Heart left ventricle (tissue), 16 donors: ENCODE measurements at regions not wholly inside any gene's neighbourhood (a gene's known extent, or its start where the extent isn't known, plus 50 kb on each side); places are given as distances from the start of the nearest gene placed in this dataset.

ENCODE experiments used
- ATAC-seq, 4 donors: fragments of 200-7000 bp; cut with Tn5 transposase; one replicate each; pipeline ENCODE4 v1.9.1; 2020 to 2022; ENCODE audit warnings: moderate library complexity in 4 of 4, mild to moderate bottlenecking in 3 of 4, moderate number of reproducible peaks in 1 of 4
- DNase-seq, 5 donors: peaks; one replicate each; pipeline ENCODE4 v3.0.0-alpha.2; 2020
- H3K27ac ChIP-seq, 12 donors: fragments of 200-600 bp; sonication (generic) in 4 of 12; one replicate each; pipeline versions ENCODE4 v1.5.0 to v1.8.0; 2016 to 2022; ENCODE audit warnings: mild to moderate bottlenecking in 2 of 12
- H3K27me3 ChIP-seq, 9 donors: fragments of 200-600 bp; sonication (generic) in 2 of 9; one replicate each; pipeline versions ENCODE4 v1.5.1 to v1.8.0; 2016 to 2022; ENCODE audit warnings: mild to moderate bottlenecking in 3 of 9
- H3K36me3 ChIP-seq, 9 donors: fragments of 200-600 bp; sonication (generic) in 2 of 9; one replicate each; pipeline versions ENCODE4 v1.5.0 to v1.8.0; 2018 to 2022; ENCODE audit warnings: mild to moderate bottlenecking in 2 of 9
- H3K4me1 ChIP-seq, 12 donors: fragments of 200-600 bp; sonication (generic) in 4 of 12; one replicate each; pipeline versions ENCODE4 v1.5.0 to v1.8.0; 2016 to 2022; ENCODE audit warnings: mild to moderate bottlenecking in 3 of 12
- H3K4me3 ChIP-seq, 12 donors: fragments of 200-600 bp; sonication (generic) in 4 of 12; one replicate each; pipeline versions ENCODE4 v1.5.0 to v1.8.0; 2017 to 2022; ENCODE audit warnings: mild to moderate bottlenecking in 9 of 12, moderate library complexity in 4 of 12
- H3K9me3 ChIP-seq, 12 donors: fragments of 200-600 bp; sonication (generic) in 4 of 12; one replicate each; pipeline versions ENCODE4 v1.5.0 to v1.8.0; 2016 to 2022; ENCODE audit warnings: mild to moderate bottlenecking in 1 of 12
- POLR2A ChIP-seq, 2 donors: fragments of 450-650 bp; IDR thresholded peaks; one replicate each; pipeline ENCODE4 v1.6.1; 2017; ENCODE audit warnings: antibody characterized with exemption in 2 of 2, mild to moderate bottlenecking in 2 of 2, moderate library complexity in 2 of 2
- WGBS, 4 donors: extraction: QIAGEN DNeasy Blood & Tissue Kit in 2 of 4; methylation state at CpG; one replicate each; pipeline versions ENCODE4 v1.1.5 to v1.1.7; 2013 to 2018; 5-methylcytosine and 5-hydroxymethylcytosine counted together
- intact Hi-C, 10 donors: fragments of 100-400 bp; cut with DNase I; formaldehyde crosslinking; loops; one replicate each; pipeline versions ENCODE4 v1.11.1 to v1.14.2; 2022
- TF ChIP-seq, protein P1 (sequence below), 12 donors: fragments of 200-600 bp; sonication (generic) in 4 of 12; IDR thresholded peaks; one replicate each; pipeline versions ENCODE4 v1.5.0 to v1.8.0; 2018 to 2022; ENCODE audit warnings: antibody characterized with exemption in 12 of 12, mild to moderate bottlenecking in 5 of 12
- donor health status: ischemic (EF 13 %, LVEDD 7.1; RV severe dilation, severe dysfunction).
- donor health status: healthy with polysubstance abuse.
- donor health status: DM: no; HTN: yes; CAD: no.
- donor health status: DM: no; HTN: no; CAD: no.
- donor health status: ischemic (EF 25% LVEDD 6.9; RV normal size, moderate dysfunction).
- donor health status: ischemic (EF 25% LVEDD 5.7; RV mildly dilated, moderate dysfunction).
- donor health status: healthy.
- donor health status: DM: yes; HTN: yes; CAD: no.
- donor health status: ischemic (EF 35%, LVEDD 5.7; RV mildly dilated, moderate dysfunction).
- donor health status: nonischemic (EF 11% LVEDD 7.7; RV severe dilation, severe dysfunction).
- donor health status: DM: yes; HTN: yes; CAD: no.
- donor health status: PGD.
- donor health status: ischemic (EF 29% LVEDD 5.4; RV normal size, mild dysfunction).
- donor health status: nonischemic (EF 23%, LVEDD 6.1; RV moderate dilation, normal function).

GRCh38 chr20:12528591-12529041 lies 480.2 kb upstream of the SPTLC3 start:
- no peak for TF ChIP-seq POLR2A (IDR thresholded peaks at IDR 0.05)
- TF ChIP-seq, protein P1, sequence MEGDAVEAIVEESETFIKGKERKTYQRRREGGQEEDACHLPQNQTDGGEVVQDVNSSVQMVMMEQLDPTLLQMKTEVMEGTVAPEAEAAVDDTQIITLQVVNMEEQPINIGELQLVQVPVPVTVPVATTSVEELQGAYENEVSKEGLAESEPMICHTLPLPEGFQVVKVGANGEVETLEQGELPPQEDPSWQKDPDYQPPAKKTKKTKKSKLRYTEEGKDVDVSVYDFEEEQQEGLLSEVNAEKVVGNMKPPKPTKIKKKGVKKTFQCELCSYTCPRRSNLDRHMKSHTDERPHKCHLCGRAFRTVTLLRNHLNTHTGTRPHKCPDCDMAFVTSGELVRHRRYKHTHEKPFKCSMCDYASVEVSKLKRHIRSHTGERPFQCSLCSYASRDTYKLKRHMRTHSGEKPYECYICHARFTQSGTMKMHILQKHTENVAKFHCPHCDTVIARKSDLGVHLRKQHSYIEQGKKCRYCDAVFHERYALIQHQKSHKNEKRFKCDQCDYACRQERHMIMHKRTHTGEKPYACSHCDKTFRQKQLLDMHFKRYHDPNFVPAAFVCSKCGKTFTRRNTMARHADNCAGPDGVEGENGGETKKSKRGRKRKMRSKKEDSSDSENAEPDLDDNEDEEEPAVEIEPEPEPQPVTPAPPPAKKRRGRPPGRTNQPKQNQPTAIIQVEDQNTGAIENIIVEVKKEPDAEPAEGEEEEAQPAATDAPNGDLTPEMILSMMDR (IDR thresholded peaks at IDR 0.05), result no peak
- no peak for ATAC-seq
- 46 to 61% (median 54%) methylated on average over 3 of the region's 3 CpGs for WGBS, 4 donors
- H3K9me3 ChIP-seq, result peaks cover 0 to 8% (median 0%) of the 10 kb centered on the region in 12 donors
- DNase-seq, result no peak
- intact Hi-C loops, result no loop called here
- no peaks in the 10 kb centered on the region for H3K27me3 ChIP-seq
- no peak overlapping the region for H3K4me3 ChIP-seq
- H3K4me1 ChIP-seq, result no peaks in the 10 kb centered on the region
- H3K27ac ChIP-seq, result no peak overlapping the region
- H3K36me3 ChIP-seq, result no peaks in the 10 kb centered on the region

GRCh38 chr20:12531626-12532025 lies 477.1 kb upstream of the SPTLC3 start:
- no peak for DNase-seq
- no peak for ATAC-seq
- H3K4me1 ChIP-seq, result no peaks in the 10 kb centered on the region
- no peaks in the 10 kb centered on the region for H3K27me3 ChIP-seq
- intact Hi-C loops, result no loop called here
- peaks cover 0 to 18% (median under 1%) of the 10 kb centered on the region in 12 donors for H3K9me3 ChIP-seq
- TF ChIP-seq POLR2A (IDR thresholded peaks at IDR 0.05), result no peak
- TF ChIP-seq, protein P1 (IDR thresholded peaks at IDR 0.05), result no peak
- H3K36me3 ChIP-seq, result no peaks in the 10 kb centered on the region
- no peak overlapping the region for H3K27ac ChIP-seq
- H3K4me3 ChIP-seq, result no peak overlapping the region

DNA sequence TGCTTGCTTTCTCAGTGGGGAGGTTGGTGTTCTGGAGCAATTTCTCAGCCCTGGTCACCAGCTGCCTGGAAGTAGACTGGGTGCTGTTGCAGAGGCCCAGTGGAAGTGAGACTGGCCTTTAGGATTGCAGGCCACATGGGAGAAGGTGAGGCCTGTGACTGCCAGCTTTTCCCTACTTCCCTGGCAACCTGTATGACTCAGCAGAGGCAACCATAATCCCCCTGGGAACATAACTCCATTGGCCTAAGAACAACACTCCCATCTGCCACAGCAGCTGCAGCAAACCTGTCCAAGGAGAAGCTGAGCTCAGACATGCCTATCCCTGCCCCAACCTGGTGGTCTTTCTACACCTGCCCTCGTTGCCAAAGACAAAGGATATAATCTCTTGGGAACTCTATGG lies 473.5 kb upstream of the SPTLC3 start:
- no peaks in the 10 kb centered on the region for H3K36me3 ChIP-seq
- no peak for TF ChIP-seq POLR2A (IDR thresholded peaks at IDR 0.05)
- TF ChIP-seq, protein P1 (IDR thresholded peaks at IDR 0.05), result no peak
- WGBS, 4 donors, result 10 to 33% (median 28%) methylated on average over 1 of the region's 1 CpG
- peaks cover 0 to 36% (median 3%) of the 10 kb centered on the region in 12 donors for H3K9me3 ChIP-seq
- H3K4me1 ChIP-seq, result no peaks in the 10 kb centered on the region
- H3K4me3 ChIP-seq, result no peak overlapping the region
- H3K27me3 ChIP-seq, result no peaks in the 10 kb centered on the region
- H3K27ac ChIP-seq, result no peak overlapping the region
- intact Hi-C loops, result no loop called here
- no peak for DNase-seq
- no peak for ATAC-seq

- intact Hi-C loops, result no loop called here
- H3K36me3 ChIP-seq, result no peaks in the 10 kb centered on the region
- ATAC-seq, result no peak
These were observed 473.0 kb upstream of the SPTLC3 start for GRCh38 chr20:12535770-12536169.

More at GRCh38 chr20:12535770-12536169, 473.0 kb upstream of the SPTLC3 start:
- Histone ChIP-seq H3K27me3 (no peaks in the 10 kb centered on the region), H3K4me1 (no peaks in the 10 kb centered on the region), H3K4me3 (no peak overlapping the region), H3K9me3 (peaks cover 0 to 36% (median 3%) of the 10 kb centered on the region in 12 donors), H3K27ac (no peak overlapping the region)
- TF ChIP-seq, protein P1 (IDR thresholded peaks at IDR 0.05), result no peak
- DNase-seq, result no peak
- 82 to 92% (median 91%) methylated on average over 2 of the region's 2 CpGs for WGBS, 4 donors
